22Rv1 (cell line): ENCODE measurements at regions not wholly inside any gene's neighbourhood (a gene's known extent, or its start where the extent isn't known, plus 50 kb on each side); places are given as distances from the start of the nearest gene placed in this dataset.

ENCODE experiments used
- H3K27ac ChIP-seq: fragments of 450-650 bp; 2 replicates; pipeline ENCODE4 v1.5.1; 2017
- CTCF ChIP-seq: fragments of 450-650 bp; IDR thresholded peaks from 2 replicates; pipeline ENCODE4 v1.5.1; 2017; ENCODE audit warnings: mild to moderate bottlenecking
- ZFX ChIP-seq: fragments of 450-650 bp; IDR thresholded peaks from 2 replicates; pipeline ENCODE4 v1.6.1; 2017; ENCODE audit warnings: antibody characterized with exemption, borderline replicate concordance

DNA sequence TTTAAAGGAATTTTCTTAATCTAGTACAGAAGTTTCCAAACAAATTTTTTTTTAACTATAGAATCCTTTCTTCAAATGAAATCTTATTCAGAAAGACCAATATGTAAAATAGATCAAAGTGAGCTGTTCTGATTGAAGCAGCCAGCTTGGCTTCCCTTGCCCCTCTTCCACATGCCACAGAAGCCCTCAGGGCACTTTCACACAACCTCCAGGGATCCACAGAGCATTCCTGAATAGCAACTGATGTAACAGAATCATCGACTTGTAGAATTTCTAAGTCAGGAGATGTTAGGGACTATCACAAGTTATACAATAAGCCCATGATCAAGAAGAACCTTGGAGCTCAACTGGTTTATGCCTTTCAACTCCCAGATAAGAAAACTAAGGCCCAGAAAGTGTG, 427.8 kb upstream of the C9orf72 start:
- H3K27ac ChIP-seq = no peak overlapping the region
- TF ChIP-seq ZFX (no peak), CTCF (no peak)

GRCh38 chr9:28004900-28005299, 431.6 kb upstream of the C9orf72 start:
- no peak for TF ChIP-seq CTCF
- no peak for TF ChIP-seq ZFX

DNA sequence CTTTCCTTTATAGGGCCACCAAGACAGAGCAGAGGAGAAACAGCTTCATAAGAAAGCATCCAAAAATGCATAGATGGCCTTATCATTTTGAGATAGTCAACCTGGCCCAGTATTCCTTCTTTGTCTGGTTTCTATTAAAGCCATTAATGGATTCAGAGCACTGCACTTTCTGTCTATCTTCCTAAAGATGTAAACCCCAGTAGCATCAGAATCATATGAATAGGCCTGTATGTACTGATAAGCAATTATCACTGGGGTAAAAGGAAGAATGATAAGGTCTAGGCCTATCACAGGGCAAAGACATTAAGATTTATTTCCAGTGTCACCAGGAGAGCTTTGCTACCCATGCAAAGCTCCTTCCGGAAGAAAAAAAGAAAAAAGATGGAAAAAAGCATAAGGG, 432.5 kb upstream of the C9orf72 start:
- TF ChIP-seq ZFX = no peak
- no peak for TF ChIP-seq CTCF
- no peak overlapping the region for H3K27ac ChIP-seq

More at GRCh38 chr9:28004900-28005299, 431.6 kb upstream of the C9orf72 start:
- H3K27ac ChIP-seq = no peak overlapping the region

GRCh38 chr9:28007097-28007817, 434.0 kb upstream of the C9orf72 start:
- H3K27ac ChIP-seq = no peak overlapping the region
- TF ChIP-seq ZFX = no peak
- no peak for TF ChIP-seq CTCF

GRCh38 chr9:28014212-28014611, 440.9 kb upstream of the C9orf72 start:
- TF ChIP-seq CTCF (no peak), ZFX (no peak)
- no peak overlapping the region for H3K27ac ChIP-seq

- TF ChIP-seq ZFX (no peak), CTCF (no peak)
- no peak overlapping the region for H3K27ac ChIP-seq
Observed at GRCh38 chr9:28024676-28025075, 451.4 kb upstream of the C9orf72 start.

GRCh38 chr9:28025186-28025585, 451.9 kb upstream of the C9orf72 start:
- no peak for TF ChIP-seq ZFX
- TF ChIP-seq CTCF = no peak
- H3K27ac ChIP-seq = no peak overlapping the region
